Gastrocnemius medialis (tissue), 4 donors: ENCODE measurements at regions not wholly inside any gene's neighbourhood (a gene's known extent, or its start where the extent isn't known, plus 50 kb on each side); places are given as distances from the start of the nearest gene placed in this dataset.

Experiments used
- POLR2A ChIP-seq, 2 donors: fragments of 450-650 bp; IDR thresholded peaks; one replicate each; pipeline ENCODE4 v1.6.1; 2017; ENCODE audit warnings: antibody characterized with exemption in 2 of 2, mild to moderate bottlenecking in 2 of 2, moderate library complexity in 2 of 2
- TF ChIP-seq, protein P1 (sequence below), 5 experiments: fragments of 450-650 bp in 3 of 5; fragments of 200-600 bp in 2 of 5; sonication (generic) in 2 of 5; IDR thresholded peaks in 4 of 5; conservative IDR thresholded peaks in 1 of 5; 1 replicate in 4 of 5; 2 replicates in 1 of 5; pipeline ENCODE4 v1.5.1; 2016 to 2019; ENCODE audit warnings: antibody characterized with exemption in 5 of 5, mild to moderate bottlenecking in 3 of 5, moderate library complexity in 3 of 5

DNA sequence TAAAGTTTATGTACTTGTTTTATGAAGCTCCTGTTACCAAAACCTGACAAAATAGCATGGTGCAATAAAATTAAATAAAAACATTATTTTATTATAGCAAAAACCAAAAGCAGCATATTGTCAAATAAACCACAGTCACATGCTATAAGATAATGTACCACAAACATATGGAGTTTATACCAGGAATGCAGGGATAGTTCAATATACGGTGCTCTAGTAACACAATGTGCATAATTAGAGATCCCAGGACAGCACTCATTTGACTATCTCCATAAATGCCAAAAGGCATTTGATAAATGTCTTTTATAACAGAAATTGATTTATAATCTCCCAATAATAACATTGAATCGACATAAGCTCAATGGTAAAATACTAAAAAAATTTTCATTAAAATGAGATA lies 402.0 kb downstream of the RND3 start:
- TF ChIP-seq, protein P1, sequence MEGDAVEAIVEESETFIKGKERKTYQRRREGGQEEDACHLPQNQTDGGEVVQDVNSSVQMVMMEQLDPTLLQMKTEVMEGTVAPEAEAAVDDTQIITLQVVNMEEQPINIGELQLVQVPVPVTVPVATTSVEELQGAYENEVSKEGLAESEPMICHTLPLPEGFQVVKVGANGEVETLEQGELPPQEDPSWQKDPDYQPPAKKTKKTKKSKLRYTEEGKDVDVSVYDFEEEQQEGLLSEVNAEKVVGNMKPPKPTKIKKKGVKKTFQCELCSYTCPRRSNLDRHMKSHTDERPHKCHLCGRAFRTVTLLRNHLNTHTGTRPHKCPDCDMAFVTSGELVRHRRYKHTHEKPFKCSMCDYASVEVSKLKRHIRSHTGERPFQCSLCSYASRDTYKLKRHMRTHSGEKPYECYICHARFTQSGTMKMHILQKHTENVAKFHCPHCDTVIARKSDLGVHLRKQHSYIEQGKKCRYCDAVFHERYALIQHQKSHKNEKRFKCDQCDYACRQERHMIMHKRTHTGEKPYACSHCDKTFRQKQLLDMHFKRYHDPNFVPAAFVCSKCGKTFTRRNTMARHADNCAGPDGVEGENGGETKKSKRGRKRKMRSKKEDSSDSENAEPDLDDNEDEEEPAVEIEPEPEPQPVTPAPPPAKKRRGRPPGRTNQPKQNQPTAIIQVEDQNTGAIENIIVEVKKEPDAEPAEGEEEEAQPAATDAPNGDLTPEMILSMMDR (IDR thresholded peaks at IDR 0.05 in 4 of 5, conservative IDR thresholded peaks at IDR 0.05 in 1 of 5): no peak
- TF ChIP-seq POLR2A (IDR thresholded peaks at IDR 0.05): no peak
